ENCODE measurements at regions not wholly inside any gene's neighbourhood (a gene's known extent, or its start where the extent isn't known, plus 50 kb on each side); places are given as distances from the start of the nearest gene placed in this dataset.
A peak's percentile ranks its signal among the peaks of the same experiment; 100 is the strongest.
"Not testable (repeated sequence)": the region's sequence is repeated elsewhere in the genome, so short reads cannot be mapped to it uniquely, and the experiment has no call there.

DNA sequence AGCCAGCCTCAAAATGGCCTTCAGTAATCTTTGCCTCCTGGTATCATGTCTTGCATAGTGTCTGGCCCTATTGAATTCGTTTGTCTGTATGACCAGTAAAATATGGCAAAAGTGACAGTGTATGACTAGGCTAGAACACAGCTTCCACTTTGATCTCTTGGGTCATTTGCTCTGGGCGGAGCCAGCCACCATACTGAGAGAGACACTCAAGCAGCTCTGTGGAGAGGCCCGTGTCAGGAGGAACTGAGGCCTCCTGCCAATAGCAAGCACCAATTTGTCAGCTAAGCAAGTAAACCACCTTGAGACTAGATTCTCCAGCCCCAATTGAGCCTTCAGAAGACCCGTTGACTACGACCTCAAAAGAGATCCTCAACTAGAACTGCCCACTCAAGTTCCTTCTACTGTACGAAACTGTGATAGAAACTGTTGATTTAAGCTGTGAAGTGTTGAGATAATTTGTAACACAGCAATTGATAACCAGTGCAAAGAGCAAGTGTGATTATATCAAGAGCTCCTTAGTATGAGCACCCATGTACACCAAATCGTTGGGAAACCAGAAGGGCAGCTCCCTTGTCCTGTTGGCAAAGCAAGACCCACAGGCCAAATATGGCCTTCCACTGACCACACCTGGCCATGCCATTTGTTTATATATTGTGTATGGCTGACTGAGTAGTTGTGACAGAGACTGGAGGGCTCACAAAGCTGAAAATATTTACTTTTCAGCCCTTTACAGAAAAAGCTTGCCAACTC lies 52.7 kb upstream of the SERBP1 start:
- DNase-seq: no peak

DNA sequence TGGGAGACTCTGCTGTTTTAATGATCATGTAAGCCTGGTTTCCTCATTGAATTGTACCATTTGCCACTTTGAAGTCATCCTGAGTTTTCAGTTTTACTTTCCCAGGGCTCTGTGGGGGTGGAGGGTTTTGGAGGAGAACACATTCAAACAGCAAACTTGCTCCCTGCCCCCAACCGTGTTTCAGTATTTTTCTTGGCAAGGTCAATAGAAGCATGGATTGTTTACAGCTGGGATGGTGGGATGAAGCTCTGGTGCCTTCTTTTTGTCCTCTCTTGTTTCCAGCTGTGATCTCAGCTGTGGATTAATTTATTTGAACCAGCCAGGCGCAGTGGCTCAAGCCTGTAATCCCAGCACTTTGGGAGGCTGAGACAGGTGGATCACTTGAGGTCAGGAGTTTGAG lies 54.3 kb upstream of the SERBP1 start:
- no peak for DNase-seq

DNA sequence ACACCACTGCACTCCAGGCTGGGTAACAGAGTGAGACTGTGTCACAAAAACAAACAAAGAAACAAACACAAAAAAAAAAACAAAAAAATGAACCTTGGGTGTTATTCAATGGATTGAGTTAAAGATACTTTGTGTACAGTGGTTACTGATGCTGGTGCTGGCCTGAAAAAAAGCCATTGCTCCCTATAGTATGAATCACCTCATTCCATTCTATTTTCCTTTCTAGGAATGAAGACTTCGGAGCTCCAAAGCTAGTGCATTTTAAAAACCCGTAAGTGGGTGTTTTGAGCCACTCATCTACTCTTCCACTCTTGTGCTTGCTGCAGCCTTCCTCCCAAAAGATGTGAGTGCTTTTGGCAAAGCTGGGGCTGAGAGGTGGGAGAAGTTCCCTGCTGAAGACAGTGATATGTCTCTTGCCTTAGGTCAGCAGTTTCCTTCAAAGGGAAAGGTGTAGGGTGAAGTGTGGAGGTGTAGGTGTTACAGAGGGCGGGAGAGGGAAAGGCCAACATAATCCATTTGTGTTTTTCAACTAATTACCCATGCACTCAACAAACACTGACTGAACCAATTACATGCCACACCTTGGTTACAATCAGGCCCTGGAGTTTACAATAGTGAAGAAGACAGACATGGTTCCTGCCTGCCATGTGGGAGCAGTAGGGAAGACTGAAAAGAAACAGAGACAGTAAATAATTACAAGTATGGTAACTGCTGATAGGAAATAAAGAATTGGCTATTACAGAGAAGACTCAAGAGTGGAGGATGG lies 55.0 kb upstream of the SERBP1 start:
- DNase-seq: no peak

DNA sequence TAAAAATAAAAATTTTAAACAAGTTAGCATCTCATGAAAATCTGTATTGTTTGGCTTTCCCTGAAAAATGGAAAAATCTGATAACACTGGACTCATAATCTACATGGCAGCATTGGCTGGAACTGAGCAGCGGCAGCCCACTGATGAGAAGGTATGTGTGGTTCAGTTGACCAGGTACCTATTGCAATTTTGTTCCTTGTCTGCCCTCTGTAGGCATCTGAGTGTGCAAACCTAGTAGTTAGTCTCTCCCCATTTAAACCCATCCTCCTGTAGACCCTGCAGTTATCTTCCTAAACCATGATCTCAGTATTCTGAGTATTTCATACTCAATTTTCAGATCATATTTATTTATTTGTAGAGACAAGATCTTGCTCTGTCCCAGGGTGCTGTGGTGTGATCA lies 59.4 kb upstream of the SERBP1 start:
- DNase-seq: peak in 1 of 2 donors; percentile 12

DNA sequence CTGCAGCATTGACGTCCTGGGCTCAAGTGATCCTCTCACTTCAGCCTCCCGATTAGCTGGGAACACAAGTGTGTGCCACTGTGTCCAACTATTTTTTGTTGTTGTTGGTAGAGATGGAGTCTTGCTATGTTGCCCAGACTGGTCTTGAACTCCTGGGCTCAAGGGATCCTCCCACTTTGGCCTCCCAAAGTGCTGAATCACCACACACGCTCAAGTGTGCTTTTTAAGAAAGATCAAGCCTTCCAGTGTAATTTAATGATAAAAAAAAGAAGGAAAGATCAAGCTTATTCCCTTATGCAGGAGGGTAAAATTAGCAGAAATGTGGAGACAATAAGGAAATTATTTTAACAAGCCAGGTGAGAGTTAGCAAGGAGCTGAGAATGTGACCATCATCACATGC lies 61.1 kb upstream of the SERBP1 start:
- no peak for DNase-seq

DNA sequence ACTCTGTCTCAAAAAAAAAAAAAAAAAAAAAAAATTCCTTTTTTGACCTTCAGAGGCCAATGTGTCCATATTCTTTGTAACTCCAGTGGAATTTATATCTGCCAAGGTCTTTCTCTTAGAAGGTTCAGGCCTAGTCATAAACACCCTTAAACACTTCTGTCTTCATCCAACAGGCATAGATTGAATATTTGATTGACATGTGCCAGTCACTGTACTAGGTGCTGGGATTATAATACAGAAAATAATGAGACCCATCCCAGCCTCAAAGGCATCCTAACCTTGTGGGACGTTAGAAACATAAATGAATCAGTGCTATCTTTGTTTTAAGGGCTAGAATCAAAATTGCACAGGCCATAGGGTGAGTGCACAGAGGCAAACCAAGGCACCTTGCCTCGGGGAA lies 62.9 kb upstream of the SERBP1 start:
- no peak for DNase-seq

DNA sequence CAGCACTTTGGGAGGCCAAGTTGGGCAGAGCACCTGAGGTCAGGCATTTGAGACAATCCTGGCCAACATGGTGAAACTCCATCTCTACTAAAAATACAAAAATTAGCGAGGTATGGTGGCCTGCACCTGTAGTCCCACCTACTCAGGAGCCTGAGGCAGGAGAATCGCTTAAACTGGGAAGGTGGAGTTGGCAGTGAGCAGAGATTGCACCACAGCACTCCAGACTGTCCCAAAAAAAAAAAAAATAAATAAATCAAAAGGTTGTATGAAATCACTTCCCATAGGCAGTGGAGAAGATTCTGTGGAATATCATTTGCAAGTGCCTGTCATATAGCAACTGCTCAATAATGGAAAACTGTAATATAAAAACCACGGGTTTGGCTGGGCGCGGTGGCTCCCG lies 65.1 kb upstream of the SERBP1 start:
- DNase-seq: no peak

DNA sequence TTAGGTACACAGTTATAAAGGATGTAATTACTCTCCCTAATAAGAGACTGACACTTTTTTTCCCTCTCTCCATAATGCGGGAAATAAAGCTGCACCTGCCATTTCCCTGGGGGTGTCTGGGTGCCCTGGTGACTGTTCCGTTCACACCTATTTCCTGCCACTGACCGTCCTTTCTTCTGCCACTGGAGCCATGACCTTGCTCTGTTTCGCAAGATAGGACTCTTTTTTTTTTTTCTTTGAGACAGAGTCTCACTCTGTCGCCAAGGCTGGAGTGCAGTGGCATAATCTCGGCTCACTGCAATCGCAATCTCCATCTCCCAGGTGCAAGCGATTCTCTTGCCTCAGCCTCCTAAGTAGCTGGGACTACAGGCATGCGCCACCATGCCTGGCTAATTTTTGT lies 66.1 kb upstream of the SERBP1 start:
- DNase-seq: no peak

DNA sequence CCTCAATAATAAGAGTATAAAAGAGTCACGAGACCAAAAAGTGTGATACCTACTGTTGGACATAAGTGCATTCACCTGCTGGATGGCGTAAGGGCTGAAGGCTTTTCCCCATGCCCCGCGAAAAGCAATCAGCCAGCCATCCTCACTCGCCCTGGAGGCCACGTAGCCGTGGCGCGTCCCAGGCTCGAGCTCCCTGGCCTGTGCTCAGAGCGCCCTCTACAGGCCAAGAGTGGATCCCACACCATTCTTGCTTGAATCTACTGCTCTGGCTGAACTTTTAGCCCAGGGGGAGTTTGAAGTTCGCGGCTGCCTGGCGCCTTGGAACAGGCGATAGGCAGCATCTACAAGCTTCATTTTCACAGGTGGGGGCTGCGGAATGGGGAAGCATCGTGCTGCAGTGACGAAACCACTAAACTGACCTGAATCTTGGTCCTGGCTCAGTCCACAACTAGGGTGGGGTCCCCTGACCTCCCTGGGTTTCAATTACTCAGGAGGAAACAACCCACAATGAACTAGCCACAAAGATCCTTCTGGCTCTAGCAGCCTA lies 70.3 kb upstream of the SERBP1 start:
- peak; percentile 82 to 83 for DNase-seq

DNA sequence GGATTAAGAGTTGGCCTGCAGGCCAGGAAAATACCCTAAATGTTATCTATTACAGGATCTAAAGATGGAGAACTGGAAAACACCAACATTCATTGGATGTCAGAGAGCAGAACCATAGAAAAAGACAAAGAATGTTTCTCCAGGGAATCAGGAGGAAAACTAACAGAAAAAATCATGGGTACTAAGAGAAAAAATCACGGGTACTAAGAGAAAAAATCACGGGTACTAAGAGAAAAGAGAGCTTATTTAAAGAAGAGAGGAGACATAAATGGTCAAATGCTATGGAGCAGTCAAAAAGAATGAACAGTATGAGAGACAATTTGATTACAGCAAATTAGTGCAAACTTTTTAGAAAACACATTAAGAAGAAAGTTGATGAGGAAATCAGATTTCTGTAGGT lies 73.8 kb upstream of the SERBP1 start:
- no peak for DNase-seq

DNA sequence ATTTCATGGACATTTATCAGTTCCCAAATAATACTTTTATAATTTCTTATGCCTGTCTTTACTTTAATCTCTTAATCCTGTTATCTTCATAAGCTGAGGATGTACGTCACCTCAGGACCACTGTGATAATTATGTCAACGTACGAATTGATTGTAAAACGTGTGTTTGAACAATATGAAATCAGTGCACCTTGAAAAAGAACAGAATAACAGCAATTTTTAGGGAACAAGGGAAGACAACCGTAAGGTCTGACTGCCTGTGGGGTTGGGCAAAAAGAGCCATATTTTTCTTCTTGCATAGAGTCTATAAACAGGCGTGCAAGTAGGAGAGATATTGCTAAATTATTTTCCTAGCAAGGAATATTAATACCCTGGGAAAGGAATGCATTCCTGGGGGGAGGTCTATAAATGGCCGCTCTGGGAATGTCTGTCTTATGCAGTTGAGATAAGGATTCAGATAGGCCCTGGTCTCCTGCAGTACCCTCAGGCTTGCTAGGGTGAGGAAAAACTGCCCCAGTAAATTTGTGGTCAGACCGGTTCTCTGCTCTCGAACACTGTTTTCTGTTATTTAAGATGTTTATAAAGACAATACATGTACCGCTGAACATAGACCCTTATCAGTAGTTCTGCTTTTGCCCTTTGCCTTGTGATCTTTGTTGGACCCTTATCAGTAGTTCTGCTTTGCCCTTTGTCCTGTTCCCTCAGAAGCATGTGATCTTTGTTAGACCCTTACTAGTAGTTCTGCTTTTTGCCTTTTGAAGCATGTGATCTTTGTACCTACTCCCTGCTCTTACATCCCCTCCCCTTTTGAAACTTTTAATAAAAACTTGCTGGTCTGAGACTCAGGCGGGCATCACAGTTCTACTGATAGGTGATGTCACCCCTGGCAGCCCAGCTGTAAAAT lies 83.4 kb upstream of the SERBP1 start:
- DNase-seq: not testable (repeated sequence)

DNA sequence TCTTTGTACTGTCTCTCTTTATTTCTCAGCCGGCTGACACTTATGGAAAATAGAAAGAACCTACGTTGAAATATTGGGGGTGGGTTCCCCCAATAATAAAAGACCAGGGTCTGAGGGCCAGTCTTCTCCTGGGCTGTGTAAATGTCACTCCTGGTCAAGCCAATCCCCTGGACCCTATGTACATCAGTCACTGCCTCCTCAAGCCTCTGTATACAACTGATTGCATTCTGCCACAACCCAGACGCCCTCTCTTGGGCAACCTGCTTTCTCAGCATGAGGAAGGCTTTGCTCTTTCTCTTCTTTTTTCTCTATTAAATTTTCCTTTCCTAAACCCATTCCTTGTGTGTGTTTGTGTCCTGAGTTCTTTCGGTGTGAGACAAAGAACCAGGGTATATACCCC lies 84.1 kb upstream of the SERBP1 start:
- no peak for DNase-seq

DNA sequence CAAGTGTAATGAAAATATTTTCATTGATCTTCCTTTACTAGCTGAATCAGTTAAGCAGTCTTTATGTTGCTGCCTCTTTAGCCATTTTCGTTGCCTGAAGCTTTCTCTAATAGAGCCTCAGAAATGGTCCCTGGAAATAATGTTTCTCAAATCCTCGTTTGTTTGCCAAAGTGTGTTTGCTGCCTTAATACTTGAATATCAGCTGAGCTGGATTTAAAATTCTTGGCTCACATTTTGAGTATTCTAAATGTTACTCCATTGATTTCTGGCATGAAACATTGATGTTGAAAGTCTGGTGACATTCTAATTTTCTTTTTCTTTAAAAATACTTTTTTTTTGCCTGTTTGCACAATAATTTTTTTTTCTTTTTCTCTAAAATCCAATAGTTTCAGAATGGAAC lies 84.6 kb upstream of the SERBP1 start:
- DNase-seq: no peak

DNA sequence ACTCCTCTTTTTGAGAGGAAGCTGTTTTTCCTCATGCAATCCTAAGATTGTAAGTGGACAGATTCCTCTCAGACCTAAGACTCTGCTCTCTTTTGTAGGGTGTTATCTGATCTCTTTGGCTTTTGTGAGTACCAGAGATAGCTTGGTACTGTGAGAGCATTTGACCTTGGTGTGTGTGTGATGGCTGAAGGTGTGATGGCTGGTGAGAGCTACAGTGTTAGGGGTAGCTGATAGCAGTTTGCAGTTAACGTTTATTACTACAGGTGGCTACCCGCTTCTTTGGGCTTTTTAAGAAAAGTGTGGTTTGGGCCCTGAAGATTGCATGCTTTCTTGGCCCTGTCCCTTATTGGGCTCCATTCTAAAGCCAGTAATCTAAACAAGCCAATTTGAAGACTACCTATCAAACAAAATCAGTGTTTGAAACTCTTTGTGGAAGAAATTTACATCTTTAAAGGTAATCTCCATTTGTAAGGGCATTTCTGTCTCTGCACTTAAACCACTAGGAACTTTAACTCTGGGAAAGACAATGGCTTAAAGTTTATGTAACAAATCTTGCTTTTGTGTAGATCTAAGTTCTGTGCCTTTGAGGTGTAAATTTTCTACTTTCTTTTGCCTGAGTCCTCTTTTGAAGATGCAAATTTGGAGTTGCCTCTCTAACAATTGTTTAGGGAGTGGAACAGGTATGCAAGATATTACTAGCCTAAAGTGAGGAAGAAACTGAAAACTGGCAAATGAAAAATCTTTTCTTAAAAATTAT lies 85.3 kb upstream of the SERBP1 start:
- no peak for DNase-seq

DNA sequence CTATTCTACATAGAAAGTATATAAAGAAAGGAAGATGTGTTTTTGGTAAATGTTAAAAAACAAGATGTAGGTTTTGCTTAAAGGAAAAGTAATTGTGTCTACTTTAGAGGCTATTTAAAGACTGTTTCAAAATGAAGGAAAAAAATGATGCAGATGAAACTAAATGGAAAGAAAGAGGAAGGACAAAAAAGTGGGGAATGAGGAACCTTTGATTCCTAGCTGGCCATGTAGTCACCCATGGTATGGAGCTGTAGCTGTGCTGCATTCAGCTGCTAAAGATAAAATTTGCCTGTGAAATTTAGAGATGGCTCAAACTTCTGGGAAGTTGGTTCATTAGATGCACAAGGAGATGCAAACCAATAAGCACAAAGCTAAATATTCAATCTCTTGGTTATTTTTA lies 86.8 kb upstream of the SERBP1 start:
- no peak for DNase-seq

DNA sequence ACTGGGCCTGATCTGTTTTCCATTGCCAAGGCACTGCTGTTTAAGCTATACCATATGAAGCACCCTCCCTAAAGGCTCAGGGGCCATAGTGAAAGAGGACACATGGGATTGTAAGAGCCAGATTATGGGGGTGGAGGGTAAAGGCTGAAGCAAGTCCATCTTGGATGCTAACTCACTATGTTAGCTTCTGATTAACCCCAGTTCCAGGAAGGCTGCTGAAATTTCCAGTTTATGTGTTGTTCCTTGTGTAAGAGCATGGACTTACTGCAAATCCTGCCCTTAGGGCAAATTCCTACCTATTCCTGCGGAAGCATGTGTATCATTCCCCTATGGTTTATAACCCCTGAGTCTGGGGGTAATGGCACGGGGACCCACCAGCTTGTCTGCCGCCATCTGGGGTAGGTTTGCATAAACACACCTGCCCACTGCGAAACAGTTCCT lies 91.8 kb upstream of the SERBP1 start:
- no peak for DNase-seq

DNA sequence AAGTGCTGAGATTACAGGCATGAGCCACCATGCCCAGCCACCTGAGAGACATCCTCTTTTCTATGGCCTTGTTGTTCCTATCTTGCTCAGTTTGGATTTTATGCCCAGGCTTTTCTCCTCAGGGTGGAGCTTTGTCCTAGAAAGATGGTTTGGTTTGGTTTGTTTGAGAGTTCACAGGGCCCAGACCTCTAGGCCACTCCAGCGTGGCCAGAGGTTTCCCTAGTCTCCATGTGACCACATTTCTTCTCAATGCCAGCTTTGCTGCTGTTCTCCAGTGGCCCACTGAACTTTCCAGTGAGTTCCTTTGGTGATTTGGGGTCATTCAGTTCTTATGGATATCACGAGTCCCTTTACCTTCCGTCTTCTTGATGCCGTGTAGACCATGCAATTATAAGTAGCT lies 92.6 kb upstream of the SERBP1 start:
- DNase-seq: no peak

DNA sequence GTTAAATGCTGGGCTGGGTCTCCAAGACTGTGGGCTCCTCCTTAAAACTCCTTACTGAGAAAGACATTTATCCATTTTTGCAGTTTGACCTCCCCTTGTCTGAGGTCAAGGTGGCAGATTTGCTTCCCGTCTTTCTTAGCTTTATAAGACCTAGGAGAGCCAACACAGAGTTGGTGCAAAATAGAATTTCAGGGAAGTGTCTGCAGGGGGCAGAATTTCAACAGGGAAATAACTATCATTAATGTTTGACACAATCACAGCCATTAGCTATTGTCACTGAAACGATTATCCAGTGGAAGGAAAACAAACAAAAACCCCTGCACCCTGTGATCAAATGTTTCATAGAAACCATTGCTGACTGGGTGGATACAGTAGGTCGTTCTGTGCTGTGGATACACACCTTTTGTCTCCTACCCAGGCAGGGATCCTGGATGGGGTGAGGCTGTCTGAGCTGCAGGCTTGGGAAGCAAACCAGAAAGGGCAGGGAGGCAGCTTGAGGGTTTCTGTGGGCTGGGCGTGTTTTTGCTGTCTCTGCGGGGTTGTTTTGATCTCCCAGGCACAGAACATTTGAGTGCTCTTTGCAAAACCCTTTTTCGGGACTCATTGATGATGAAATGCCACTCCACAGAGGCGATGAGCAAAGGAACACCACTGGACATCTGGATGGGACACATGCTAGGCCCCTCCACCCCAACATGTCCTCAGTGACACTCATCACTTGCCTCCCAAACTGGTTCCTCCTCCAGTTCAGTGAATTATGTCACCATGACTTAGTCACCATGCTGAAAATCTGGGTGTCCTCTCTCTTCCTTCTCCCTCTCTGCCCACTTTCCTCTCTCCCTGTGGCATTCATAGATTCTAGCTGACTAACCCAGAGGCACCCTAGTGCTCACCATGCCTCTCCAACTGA lies 94.2 kb upstream of the SERBP1 start:
- no peak for DNase-seq

DNA sequence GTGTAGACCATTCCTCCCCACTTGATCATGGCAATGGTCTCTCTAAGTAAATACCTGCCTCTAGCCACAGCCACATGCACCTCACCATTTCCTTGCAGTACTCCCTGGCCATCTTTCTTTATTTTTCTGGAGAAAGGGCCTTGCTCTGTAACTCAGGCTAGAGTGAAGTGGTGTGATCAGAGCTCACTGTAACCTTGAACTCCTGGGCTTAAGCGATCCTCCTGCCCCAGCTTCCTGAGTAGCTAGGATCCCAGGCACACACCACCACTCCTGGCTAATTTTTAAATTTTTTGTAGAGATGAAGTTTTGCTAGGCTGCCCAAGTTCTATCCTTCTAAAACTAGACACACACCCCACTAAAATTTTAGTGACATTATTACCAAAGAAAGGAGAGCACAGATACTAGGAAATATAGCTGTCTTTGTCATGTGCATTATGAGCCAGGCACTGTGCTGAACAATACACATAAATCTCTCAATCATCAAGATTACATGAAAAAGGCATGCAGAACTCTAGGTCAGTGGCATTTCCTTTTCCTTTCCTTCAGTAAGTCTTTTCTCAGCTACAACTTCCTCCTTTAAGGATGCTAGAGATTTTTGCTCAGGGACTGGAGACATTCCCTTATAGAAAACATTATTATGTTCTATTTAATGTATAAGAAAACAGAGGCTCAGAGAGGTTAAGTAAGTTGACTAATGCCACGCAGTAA lies 95.0 kb upstream of the SERBP1 start:
- DNase-seq: no peak

DNA sequence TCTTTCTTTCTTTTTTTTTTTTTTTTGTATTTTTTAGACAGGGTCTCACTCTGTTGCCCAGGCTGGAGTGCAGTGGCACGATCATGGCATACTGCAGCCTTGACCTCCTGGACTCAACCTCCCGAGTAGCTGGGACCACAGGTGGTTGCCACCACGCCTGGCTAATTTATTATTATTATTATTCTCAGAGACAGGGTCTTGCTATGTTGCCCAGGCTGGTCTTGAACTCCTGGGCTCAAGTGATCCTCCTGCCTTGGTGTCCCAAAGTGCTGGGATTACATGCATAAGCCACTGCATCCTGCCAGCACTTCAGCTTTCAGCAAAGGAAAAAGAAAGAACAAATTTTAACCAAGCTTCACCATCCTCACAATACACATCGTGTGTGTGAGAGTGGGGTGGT lies 97.9 kb upstream of the SERBP1 start:
- DNase-seq: no peak

DNA sequence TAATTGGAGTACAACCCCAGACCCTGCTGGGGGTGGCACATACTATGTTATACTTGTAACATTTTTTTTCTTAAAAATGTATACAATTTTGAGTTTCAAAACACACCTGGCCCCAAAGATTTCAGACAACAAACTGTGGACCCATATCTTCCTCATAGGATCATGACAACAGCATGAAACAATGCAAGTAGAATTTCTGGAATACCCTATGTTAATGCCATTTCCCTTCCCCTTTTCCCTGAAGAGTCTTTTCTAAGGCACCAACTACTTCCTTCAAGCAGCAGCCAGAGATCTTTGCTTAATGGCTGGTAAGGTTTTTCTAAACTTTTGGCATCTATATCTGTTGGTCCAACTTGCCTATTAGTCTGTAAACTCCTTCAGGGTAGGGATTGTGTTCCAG lies 99.9 kb upstream of the SERBP1 start:
- DNase-seq: no peak
